Activated CD4-positive, alpha-beta T cell treated with anti-CD3 and anti-CD28 coated beads for 36 hours (primary cell): ENCODE measurements at regions not wholly inside any gene's neighbourhood (a gene's known extent, or its start where the extent isn't known, plus 50 kb on each side); places are given as distances from the start of the nearest gene placed in this dataset.

ENCODE experiments used
- ATAC-seq: fragments of 200-7000 bp; cut with Tn5 transposase; one replicate; pipeline ENCODE4 v1.10.0; 2021; ENCODE audit warnings: mild to moderate bottlenecking, moderate library complexity
- CTCF ChIA-PET: fragments of 350-600 bp; sonication (Branson Sonifier 250); formaldehyde crosslinking; loops from one replicate; lab custom pipeline; 2021; ENCODE audit warnings: antibody characterized with exemption; lab: Charles Lee
- POLR2A ChIA-PET: fragments of 350-600 bp; sonication (Branson Sonifier 250); formaldehyde crosslinking; loops from one replicate; lab custom pipeline; 2021; ENCODE audit warnings: antibody characterized with exemption, inconsistent platforms; lab: Charles Lee
- DNase-seq: peaks from one replicate; pipeline ENCODE4 v3.0.0-alpha.2; 2020
- H3K27ac Mint-ChIP-seq: one replicate; pipeline ENCODE4 v1.8.0; 2021; ENCODE audit warnings: mixed read lengths
- H3K27me3 Mint-ChIP-seq: one replicate; pipeline ENCODE4 v1.8.0; 2021; ENCODE audit warnings: mixed read lengths
- H3K36me3 Mint-ChIP-seq: one replicate; pipeline ENCODE4 v1.8.0; 2021; ENCODE audit warnings: low read depth, mixed read lengths
- H3K4me1 Mint-ChIP-seq: one replicate; pipeline ENCODE4 v1.8.0; 2021; ENCODE audit warnings: mixed read lengths
- H3K4me3 Mint-ChIP-seq: one replicate; pipeline ENCODE4 v1.8.0; 2021; ENCODE audit warnings: mild to moderate bottlenecking, moderate library complexity, mixed read lengths
- H3K9me3 Mint-ChIP-seq: one replicate; pipeline ENCODE4 v1.8.0; 2021; ENCODE audit warnings: low read depth, mixed read lengths
- intact Hi-C, 2 experiments: fragments of 100-400 bp; cut with DNase I in 1 of 2; cut with micrococcal nuclease in 1 of 2; formaldehyde crosslinking; loops; one replicate each; pipeline versions ENCODE4 v1.14.2 to v1.15.1; 2022 to 2024; cut with DNase I, micrococcal nuclease

GRCh38 chr12:91874086-91874865 lies 271.4 kb downstream of the BTG1 start:
- intact Hi-C loops: loop anchor here in 1 of 2 experiments (10.0 kb wide), 2 partner anchors 531 to 721 kb away; no protein-coding TSS in a partner anchor
- Mint-ChIP-seq H3K36me3 (peaks cover 4% of the 10 kb centered on the region), H3K4me1 (peaks cover 74% of the 10 kb centered on the region), H3K27me3 (no peaks in the 10 kb centered on the region), H3K4me3 (no peak overlapping the region), H3K9me3 (peaks cover 8% of the 10 kb centered on the region), H3K27ac (peak overlapping the region; percentile 53)
- DNase-seq (no peak), ATAC-seq (no peak)
- CTCF ChIA-PET: interaction anchor here (0.8 to 4.7 kb wide), 2 partner anchors 30 to 62 kb away, joined by 4 to 26 read pairs; no protein-coding TSS in a partner anchor
- POLR2A ChIA-PET: interaction anchor here (0.6 to 0.7 kb wide), 2 partner anchors 56 to 493 kb away, joined by 3 read pairs; no protein-coding TSS in a partner anchor

GRCh38 chr12:91871751-91872150 lies 273.9 kb downstream of the BTG1 start:
- ATAC-seq: no peak
- Mint-ChIP-seq H3K4me1 (peaks cover 53% of the 10 kb centered on the region), H3K4me3 (no peak overlapping the region), H3K27me3 (no peaks in the 10 kb centered on the region), H3K9me3 (peaks cover 8% of the 10 kb centered on the region), H3K27ac (peak overlapping the region; percentile 47), H3K36me3 (peaks cover 4% of the 10 kb centered on the region)
- intact Hi-C loops: loop anchor here in 1 of 2 experiments (10.0 kb wide), 2 partner anchors 533 to 723 kb away; no protein-coding TSS in a partner anchor
- ChIA-PET POLR2A (no interaction called here), CTCF (no interaction called here)
- no peak for DNase-seq

DNA sequence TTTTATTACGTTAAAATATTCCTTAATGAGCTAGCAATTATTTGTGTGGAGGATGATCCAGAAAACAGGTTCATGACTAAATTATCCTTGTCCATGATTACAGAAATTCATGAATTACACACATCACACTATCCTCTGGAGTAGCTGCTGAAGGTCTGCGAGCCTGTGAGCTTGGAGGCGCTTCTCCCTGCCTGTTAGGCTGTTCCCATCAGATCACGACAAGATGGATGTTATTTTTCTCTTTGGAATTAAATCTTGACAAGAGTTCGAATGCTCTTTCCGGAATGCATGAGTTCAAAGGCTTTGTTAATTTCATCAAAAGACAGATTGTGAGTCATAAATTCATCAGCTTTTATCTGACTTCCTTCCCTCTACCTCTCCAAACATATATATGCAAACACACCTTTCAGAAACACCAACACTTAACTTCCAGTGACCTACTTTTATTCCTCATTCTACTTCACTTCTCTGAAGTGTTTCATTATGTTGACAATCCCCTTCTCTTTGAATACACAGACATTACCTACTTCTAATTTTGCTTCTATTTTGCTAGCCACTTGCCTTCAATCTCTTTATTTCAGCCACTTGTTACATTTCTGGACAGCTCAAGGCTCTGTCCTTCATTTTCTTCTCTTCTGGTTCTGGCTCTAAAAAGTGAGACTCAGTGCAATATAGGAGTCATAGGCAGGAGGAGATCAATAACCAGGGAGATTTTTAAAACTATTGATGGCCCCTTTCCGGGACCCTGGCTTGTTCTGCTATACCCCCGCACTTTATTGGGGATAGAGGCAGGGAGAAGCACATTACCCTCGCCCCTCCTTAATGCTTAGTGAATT lies 274.6 kb downstream of the BTG1 start:
- POLR2A ChIA-PET: no interaction called here
- H3K4me3 Mint-ChIP-seq: no peak overlapping the region
- CTCF ChIA-PET: interaction anchor here (0.6 kb wide), 1 partner anchor 170 kb away, joined by 4 read pairs; no protein-coding TSS in a partner anchor
- H3K27me3 Mint-ChIP-seq: no peaks in the 10 kb centered on the region
- DNase-seq (no peak), ATAC-seq (peak; percentile 81)
- intact Hi-C loops: loop anchor here in 1 of 2 experiments (10.0 kb wide), 2 partner anchors 534 to 724 kb away; no protein-coding TSS in a partner anchor
- H3K9me3 Mint-ChIP-seq: peaks cover 8% of the 10 kb centered on the region
- H3K4me1 Mint-ChIP-seq: peaks cover 47% of the 10 kb centered on the region
- peaks cover 4% of the 10 kb centered on the region for H3K36me3 Mint-ChIP-seq
- H3K27ac Mint-ChIP-seq: peak overlapping the region; percentile 61

GRCh38 chr12:91868054-91868453 lies 277.6 kb downstream of the BTG1 start:
- no peak for ATAC-seq
- Mint-ChIP-seq H3K4me3 (no peak overlapping the region), H3K9me3 (peaks cover 5% of the 10 kb centered on the region), H3K36me3 (no peaks in the 10 kb centered on the region), H3K27ac (no peak overlapping the region), H3K4me1 (peaks cover 36% of the 10 kb centered on the region), H3K27me3 (no peaks in the 10 kb centered on the region)
- ChIA-PET POLR2A (no interaction called here), CTCF (interaction anchor here (0.8 kb wide), 1 partner anchor 56 kb away, joined by 4 read pairs; no protein-coding TSS in a partner anchor)
- intact Hi-C loops: no loop called here
- no peak for DNase-seq

DNA sequence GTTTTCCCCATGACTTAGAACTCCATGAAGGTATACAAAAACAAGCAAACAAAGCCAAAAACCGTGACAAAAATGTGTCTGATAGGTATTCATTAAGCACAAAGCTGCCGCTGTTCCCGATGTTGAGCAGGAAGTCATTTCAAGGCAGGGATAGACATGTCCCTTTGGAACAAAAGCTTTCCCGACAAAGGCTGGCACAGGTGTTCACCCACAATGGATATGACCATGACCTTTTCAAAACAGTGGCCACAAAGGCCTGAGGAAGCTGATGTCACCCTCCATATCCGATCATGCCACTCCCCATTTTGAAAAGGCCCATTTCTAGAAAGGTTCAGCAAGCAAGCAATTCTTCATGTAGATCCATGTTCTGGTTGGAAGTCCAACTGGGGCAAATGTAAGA lies 279.1 kb downstream of the BTG1 start:
- no peak for ATAC-seq
- Mint-ChIP-seq H3K36me3 (no peaks in the 10 kb centered on the region), H3K4me1 (peaks cover 41% of the 10 kb centered on the region), H3K4me3 (no peak overlapping the region), H3K9me3 (no peaks in the 10 kb centered on the region), H3K27me3 (no peaks in the 10 kb centered on the region), H3K27ac (no peak overlapping the region)
- ChIA-PET CTCF (interaction anchor here (0.8 to 1.6 kb wide), 3 partner anchors 39 to 174 kb away, joined by 3 to 7 read pairs (median 4); no protein-coding TSS in a partner anchor), POLR2A (interaction anchor here (1.1 kb wide), 1 partner anchor 279 kb away, joined by 3 read pairs; the partner anchor contains the start of gene BTG1)
- no peak for DNase-seq
- intact Hi-C loops: no loop called here

GRCh38 chr12:91863702-91864101 lies 281.9 kb downstream of the BTG1 start:
- Mint-ChIP-seq H3K27me3 (no peaks in the 10 kb centered on the region), H3K4me3 (no peak overlapping the region), H3K4me1 (peaks cover 38% of the 10 kb centered on the region), H3K9me3 (peaks cover 3% of the 10 kb centered on the region), H3K27ac (no peak overlapping the region), H3K36me3 (no peaks in the 10 kb centered on the region)
- DNase-seq (no peak), ATAC-seq (no peak)
- POLR2A ChIA-PET: no interaction called here
- intact Hi-C loops: no loop called here
- CTCF ChIA-PET: interaction anchor here (0.6 kb wide), 1 partner anchor 611 kb away, joined by 3 read pairs; no protein-coding TSS in a partner anchor

- Mint-ChIP-seq H3K9me3 (peaks cover 3% of the 10 kb centered on the region), H3K27ac (no peak overlapping the region), H3K27me3 (no peaks in the 10 kb centered on the region), H3K36me3 (peaks cover 1% of the 10 kb centered on the region), H3K4me3 (no peak overlapping the region), H3K4me1 (peaks cover 48% of the 10 kb centered on the region)
- ATAC-seq: no peak
- ChIA-PET CTCF (no interaction called here), POLR2A (no interaction called here)
- intact Hi-C loops: no loop called here
- no peak for DNase-seq
Observed at GRCh38 chr12:91861554-91861953, 284.1 kb downstream of the BTG1 start.

DNA sequence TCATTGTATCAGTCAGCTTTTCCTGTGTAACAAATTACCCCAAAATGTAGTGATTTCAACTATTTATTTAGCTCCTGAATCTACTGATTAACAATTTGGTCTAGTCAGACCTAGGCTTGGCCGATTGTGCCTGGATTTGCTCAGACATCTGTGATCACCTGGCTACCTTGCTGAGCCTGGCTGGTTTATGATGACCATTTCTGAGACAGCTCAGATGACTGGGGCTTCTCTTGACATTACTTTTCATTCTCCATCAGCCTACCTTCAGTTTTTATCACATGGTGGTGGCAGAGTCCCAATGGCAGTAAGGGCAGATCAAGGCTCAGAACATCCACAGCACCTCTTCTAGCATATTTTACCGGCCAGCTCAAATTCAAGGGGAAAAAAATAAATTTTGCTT lies 286.3 kb downstream of the BTG1 start:
- Mint-ChIP-seq H3K4me1 (peaks cover 49% of the 10 kb centered on the region), H3K36me3 (peaks cover 1% of the 10 kb centered on the region), H3K9me3 (peaks cover 3% of the 10 kb centered on the region), H3K27me3 (no peaks in the 10 kb centered on the region), H3K27ac (no peak overlapping the region), H3K4me3 (no peak overlapping the region)
- ATAC-seq (peak; percentile 33), DNase-seq (no peak)
- intact Hi-C loops: no loop called here
- ChIA-PET CTCF (interaction anchor here (1.0 to 2.2 kb wide), 2 partner anchors 48 to 478 kb away, joined by 3 to 5 read pairs; no protein-coding TSS in a partner anchor), POLR2A (no interaction called here)

GRCh38 chr12:91857813-91858542 lies 287.7 kb downstream of the BTG1 start:
- H3K36me3 Mint-ChIP-seq: peaks cover 1% of the 10 kb centered on the region
- peaks cover 40% of the 10 kb centered on the region for H3K4me1 Mint-ChIP-seq
- H3K9me3 Mint-ChIP-seq: peaks cover 3% of the 10 kb centered on the region
- no peaks in the 10 kb centered on the region for H3K27me3 Mint-ChIP-seq
- no peak overlapping the region for H3K27ac Mint-ChIP-seq
- DNase-seq (no peak), ATAC-seq (peak; percentile 44)
- intact Hi-C loops: no loop called here
- no peak overlapping the region for H3K4me3 Mint-ChIP-seq
- ChIA-PET CTCF (interaction anchor here (0.5 to 2.2 kb wide), 3 partner anchors 18 to 484 kb away, joined by 3 to 5 read pairs (median 4); no protein-coding TSS in a partner anchor), POLR2A (no interaction called here)

DNA sequence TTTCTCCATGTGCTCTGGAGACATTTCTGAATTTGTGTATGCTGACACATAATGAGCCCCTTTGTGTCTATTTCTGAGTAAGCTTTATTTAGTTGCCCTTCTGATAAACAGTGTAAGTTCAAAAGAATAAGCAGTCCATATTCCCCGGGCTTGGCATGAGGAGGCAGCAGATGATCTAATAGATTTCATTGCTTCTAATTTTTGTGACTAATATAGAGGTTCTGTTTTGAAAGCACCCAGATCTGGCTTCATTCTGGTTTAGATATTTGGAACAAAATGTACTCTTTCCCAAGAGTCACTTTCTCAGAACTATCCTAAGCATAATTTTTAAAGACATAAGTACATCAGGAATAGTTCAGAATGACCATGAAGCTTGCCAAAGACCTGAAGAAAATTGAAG lies 290.9 kb downstream of the BTG1 start:
- peaks cover 29% of the 10 kb centered on the region for H3K4me1 Mint-ChIP-seq
- peaks cover 1% of the 10 kb centered on the region for H3K36me3 Mint-ChIP-seq
- intact Hi-C loops: no loop called here
- DNase-seq (no peak), ATAC-seq (peak; percentile 39)
- H3K9me3 Mint-ChIP-seq: peaks cover 3% of the 10 kb centered on the region
- ChIA-PET CTCF (interaction anchor here (0.6 kb wide), 2 partner anchors 474 to 854 kb away, joined by 3 to 4 read pairs; no protein-coding TSS in a partner anchor), POLR2A (no interaction called here)
- no peak overlapping the region for H3K27ac Mint-ChIP-seq
- H3K27me3 Mint-ChIP-seq: no peaks in the 10 kb centered on the region
- H3K4me3 Mint-ChIP-seq: no peak overlapping the region
